GM19351 (cell line): ENCODE measurements at regions not wholly inside any gene's neighbourhood (a gene's known extent, or its start where the extent isn't known, plus 50 kb on each side); places are given as distances from the start of the nearest gene placed in this dataset.

Source experiments
- ATAC-seq: cut with Tn5 transposase; IDR thresholded peaks from one replicate; pipeline ENCODE4 v1.9.1; 2021; ENCODE audit warnings: mild to moderate bottlenecking, moderate library complexity; ENCODE audit not compliant: unreplicated experiment

- no peak for ATAC-seq
Measured at GRCh38 chr5:58074717-58075116, 385.2 kb downstream of the PLK2 start.

GRCh38 chr5:58074222-58074621 is 385.7 kb downstream of the PLK2 start:
- no peak for ATAC-seq

- ATAC-seq, result no peak
Measured at GRCh38 chr5:58073243-58073642, 386.6 kb downstream of the PLK2 start.

- no peak for ATAC-seq
Measured at GRCh38 chr5:58072300-58072965, 387.5 kb downstream of the PLK2 start.

GRCh38 chr5:58071566-58071965 is 388.3 kb downstream of the PLK2 start:
- ATAC-seq, result no peak

- no peak for ATAC-seq
Measured at GRCh38 chr5:58069846-58070245, 390.0 kb downstream of the PLK2 start.

- no peak for ATAC-seq
Measured at GRCh38 chr5:58069016-58069705, 390.7 kb downstream of the PLK2 start.

- no peak for ATAC-seq
Measured at GRCh38 chr5:58066557-58066956, 393.3 kb downstream of the PLK2 start.

- no peak for ATAC-seq
Measured at GRCh38 chr5:58066076-58066475, 393.8 kb downstream of the PLK2 start.

GRCh38 chr5:58064801-58065200 is 395.1 kb downstream of the PLK2 start:
- no peak for ATAC-seq

- ATAC-seq, result no peak
Measured at GRCh38 chr5:58060996-58061395, 398.9 kb downstream of the PLK2 start.

GRCh38 chr5:58057324-58057723 is 402.6 kb downstream of the PLK2 start:
- no peak for ATAC-seq

GRCh38 chr5:58056546-58056945 is 403.3 kb downstream of the PLK2 start:
- no peak for ATAC-seq

GRCh38 chr5:58054018-58054417 is 405.9 kb downstream of the PLK2 start:
- no peak for ATAC-seq

GRCh38 chr5:58048954-58049353 is 410.9 kb downstream of the PLK2 start:
- no peak for ATAC-seq

GRCh38 chr5:58048185-58048925 is 411.5 kb downstream of the PLK2 start:
- no peak for ATAC-seq

- no peak for ATAC-seq
Measured at GRCh38 chr5:58046371-58046770, 413.5 kb downstream of the PLK2 start.

- ATAC-seq, result no peak
Measured at GRCh38 chr5:58044166-58044565, 415.7 kb downstream of the PLK2 start.

GRCh38 chr5:58043032-58043945 is 416.6 kb downstream of the PLK2 start:
- no peak for ATAC-seq

GRCh38 chr5:58041884-58042283 is 418.0 kb downstream of the PLK2 start:
- no peak for ATAC-seq

GRCh38 chr5:58040846-58041245 is 419.0 kb downstream of the PLK2 start:
- no peak for ATAC-seq
